HS-5 (cell line): ENCODE measurements at regions not wholly inside any gene's neighbourhood (a gene's known extent, or its start where the extent isn't known, plus 50 kb on each side); places are given as distances from the start of the nearest gene placed in this dataset.

Source experiments
- DNase-seq: peaks from one replicate; pipeline ENCODE4 v3.0.0-alpha.2; 2012; ENCODE audit warnings: low read depth

DNA sequence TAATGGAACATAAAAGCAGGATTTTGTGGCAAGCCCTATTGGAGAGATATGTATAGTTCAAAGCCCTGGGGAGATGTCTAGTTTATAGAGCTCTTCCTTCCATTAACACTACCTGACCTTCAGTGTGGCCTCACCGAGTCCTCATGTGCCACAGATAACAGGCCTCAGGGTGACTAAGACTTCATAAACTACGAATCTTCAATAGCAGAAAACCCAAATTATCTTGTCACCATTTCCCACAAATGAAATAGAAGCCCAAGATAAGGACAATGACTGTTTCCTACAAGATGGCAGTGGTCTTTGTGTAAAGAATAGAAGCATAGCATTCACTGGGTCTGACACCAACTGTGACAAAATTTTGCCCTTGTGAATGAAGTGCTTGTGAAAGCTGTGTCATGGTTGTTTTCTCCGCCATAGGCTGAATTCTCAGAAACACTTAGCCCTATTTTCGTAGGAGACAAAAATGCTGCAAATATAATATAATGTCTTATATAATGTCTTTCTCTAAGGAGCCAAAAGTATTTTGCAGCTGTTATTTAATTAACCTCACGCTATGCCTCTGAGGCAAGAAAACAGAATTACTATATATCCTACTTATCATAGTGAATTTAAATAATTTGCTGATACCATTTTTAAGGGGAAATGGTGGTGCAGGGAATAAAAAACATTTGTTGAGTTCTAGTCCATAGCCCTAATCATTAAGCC is 136.7 kb upstream of the CWC22 start:
- no peak for DNase-seq

DNA sequence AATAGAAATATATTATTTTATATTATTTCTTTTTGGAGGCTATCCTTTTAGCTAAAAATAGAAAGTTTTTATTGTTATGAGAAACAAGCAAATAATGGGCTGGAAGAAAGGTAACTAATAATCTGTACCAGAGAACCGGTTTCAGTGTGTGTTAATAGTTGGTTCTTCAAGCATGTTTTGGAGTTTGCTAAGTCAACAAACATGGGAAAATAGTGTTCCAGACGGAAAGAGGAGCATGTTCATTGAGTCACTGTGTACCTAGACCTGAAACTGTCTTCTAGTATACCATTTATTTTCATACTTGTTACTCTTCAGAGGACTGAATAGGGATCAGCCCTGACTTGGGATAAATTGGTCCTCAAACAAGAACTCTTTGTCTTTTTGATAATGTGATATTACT is 134.5 kb upstream of the CWC22 start:
- DNase-seq, result no peak

DNA sequence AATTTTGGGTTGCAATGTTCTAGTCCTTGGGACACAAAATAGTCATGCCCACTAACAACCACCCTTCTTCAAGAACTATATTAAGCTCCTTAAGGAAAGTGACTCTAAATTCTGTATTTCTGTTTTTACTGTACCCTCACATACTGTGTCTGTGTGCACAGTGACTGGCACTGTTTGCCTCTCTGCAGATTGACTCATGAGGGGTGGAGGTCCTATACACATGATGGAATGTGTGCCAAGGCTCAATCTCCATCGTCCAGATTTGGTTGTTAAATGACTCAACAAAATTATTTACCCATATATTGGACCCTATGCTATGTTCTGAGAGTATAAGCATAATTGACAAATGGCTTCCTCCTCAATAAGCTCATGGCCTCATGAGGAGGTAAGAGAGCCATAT is 126.6 kb upstream of the CWC22 start:
- DNase-seq, result no peak

DNA sequence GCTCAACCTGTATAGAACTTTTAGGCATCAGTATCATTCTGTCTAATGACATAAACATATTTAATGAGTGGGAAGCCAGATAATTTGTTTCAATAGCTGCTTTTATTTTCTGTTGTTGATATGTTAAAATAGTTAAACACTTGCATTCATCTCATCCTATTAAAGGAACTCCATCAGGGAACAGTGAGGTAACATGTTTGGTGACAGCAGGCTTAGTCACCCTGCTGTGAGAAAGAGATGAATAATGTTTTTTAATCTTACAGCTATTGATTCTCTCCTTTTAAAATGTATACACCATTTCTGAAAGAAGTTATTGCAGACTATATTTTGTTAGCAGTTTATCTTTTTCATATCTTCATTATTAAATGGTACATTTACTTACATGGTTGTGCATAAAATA is 123.3 kb upstream of the CWC22 start:
- peak; percentile 33 for DNase-seq

DNA sequence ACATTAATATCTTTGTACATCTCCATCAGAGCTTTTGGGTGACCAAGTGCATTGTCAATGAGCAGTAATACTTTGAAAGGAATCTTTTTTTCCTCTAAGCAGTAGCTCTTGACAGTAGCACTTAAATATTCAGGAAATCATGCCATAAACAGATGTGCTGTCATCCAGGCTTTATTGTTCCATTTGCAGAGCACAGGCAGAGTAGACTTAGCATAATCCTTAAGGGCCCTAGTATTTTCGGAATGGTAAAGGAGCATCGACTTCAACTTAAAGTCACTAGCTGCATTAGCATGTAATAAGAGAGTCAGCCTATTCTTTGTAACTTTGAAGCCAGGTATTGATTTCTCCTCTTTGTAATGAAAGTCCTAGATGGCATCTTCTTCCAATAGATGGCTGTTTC is 121.8 kb upstream of the CWC22 start:
- DNase-seq, result no peak

DNA sequence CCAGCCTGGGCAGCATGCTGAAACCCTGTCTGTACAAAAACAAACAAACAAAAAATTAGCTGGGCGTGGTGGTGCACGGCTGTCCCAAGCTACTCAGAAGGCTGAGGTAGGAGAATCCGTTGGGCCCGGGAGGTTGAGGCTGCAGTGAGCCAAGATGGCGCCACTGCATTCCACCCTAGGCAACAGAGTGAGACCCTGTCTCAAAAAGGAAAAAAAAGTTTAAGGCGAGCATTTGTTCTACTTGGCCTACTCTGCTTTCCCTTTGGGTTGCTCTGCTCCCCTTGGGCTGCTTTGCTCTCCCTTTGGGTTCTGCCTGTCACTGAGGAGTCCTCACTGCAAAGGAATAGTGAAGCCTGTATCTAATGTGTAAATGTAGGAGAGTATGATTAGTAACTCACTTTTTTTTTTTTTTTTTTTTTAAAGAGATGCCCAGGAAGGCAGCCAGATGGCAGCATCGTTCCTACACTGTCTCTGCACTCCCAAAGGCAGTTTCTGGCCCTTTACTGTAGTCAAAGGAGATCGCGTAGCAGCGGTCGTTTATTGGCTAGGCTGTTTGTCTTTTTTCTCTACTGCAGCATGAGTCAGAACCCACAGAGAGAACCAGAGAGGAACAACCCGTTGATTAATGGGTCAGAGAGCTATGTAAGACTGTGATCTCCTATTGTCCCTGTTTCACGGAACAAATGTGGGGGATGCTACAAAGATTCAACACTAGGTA is 118.3 kb upstream of the CWC22 start:
- DNase-seq, result peak; percentile 85

DNA sequence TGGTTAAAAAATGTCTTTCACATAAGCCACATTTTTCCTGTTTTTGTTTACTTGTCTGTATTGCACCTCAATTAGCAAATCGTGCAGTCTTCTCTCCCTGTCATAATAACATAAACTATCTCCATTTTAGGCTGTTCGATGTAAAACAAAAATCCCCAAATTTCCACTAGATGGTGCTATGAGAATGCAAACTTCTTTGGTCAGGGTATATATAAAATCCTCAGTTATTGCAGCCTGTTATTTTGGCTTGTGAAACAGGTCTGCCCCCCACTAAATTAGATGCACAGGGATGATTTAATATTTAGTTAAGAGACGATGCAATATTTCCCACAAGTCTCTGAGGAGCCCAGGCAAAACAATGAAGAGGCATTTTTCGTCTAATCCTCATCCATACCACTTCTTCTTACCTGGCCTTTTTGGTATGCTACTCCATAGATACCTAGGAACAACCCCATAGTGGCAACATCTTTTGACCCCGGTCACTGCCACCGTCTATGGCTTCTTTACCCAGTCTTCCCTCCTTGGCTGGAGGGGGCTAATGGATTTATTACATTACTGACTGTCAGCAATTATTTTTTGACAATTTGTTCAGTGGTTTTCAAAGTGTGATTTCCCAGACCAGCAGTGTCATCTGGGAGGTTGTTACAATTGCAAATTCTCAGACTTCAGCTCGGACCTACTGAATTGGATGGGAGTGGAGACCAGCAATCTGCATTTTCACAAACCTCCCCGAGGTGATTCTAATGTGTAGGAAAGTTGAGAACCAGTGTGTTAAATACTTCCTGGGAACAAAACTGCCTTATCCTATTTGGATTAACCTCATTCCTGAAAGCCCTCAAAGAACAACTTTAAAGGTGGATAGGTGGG is 117.4 kb upstream of the CWC22 start:
- peak; percentile 55 for DNase-seq

DNA sequence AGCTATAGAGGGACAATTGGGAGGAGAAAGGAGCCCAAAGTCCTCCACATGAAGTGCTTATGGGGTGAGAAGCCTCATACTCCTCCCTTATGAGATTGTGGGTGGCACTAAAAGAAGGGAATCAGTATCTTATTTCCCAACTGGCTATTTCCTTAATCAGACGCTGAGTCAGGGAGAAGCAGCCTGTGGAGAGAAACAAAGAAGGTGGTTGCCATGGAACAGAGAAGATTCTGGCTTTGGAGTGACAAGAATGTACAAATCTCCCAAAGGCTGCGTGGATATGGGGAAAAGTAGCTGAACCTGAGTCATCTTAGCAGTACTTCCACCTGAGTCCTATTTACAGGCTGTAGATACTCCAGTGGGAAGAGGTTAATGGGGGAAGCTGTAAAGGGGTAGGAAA is 115.8 kb upstream of the CWC22 start:
- DNase-seq, result no peak

DNA sequence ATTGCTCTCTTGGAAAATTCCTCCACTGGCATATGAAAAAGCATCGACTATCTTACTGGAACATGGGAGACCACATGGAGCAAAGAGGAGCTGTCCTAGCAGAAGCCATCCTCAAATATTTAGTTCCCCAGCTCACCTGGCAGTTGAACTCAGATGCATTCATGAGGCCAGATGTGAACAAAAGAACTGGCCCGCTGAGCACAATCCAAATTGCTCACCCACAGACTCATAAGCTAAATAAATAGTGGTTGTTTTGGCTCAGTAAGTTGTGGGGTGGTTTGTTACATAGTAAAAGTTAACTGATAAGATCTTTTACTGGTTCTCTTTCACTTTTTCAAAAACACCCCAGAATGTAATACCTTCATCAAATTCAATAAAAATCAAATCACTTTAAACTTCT is 108.6 kb upstream of the CWC22 start:
- DNase-seq, result no peak

DNA sequence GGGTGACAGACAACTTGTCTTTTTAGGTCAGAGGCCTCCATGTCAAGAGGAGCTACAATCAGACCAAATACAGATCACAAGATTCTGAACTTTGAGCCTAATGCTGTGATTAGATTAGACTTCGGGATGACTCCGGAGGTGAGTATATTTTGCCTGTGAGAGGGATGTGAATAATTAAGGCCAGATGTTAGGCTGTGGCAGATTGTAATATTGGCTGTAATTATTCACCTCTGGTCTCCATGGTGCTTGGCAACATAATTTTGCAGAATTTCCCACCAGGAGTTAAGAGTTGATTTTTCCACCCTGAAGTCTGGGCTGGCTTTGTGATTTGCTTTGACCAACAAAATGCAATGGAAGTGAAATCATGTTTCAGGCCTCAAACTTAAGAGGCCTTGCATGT is 108.2 kb upstream of the CWC22 start:
- no peak for DNase-seq

DNA sequence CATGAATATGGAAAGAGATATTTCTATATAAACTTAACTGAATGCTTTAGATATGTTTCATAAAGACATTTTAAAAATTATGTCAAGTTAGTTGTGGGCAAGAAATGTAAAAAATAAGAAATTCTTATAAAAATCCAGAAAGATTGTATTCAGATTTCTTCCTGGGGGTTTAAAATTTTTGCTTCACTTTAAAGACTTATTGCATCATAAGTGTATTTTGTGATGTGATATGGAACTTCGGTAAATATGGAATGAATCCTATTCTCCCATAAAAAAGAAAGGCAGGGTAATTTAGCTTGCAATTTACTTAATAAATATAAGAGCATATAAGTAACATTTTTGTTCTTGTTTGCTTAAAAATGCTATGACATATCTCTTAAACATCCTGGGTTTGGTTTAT is 104.8 kb upstream of the CWC22 start:
- no peak for DNase-seq

DNA sequence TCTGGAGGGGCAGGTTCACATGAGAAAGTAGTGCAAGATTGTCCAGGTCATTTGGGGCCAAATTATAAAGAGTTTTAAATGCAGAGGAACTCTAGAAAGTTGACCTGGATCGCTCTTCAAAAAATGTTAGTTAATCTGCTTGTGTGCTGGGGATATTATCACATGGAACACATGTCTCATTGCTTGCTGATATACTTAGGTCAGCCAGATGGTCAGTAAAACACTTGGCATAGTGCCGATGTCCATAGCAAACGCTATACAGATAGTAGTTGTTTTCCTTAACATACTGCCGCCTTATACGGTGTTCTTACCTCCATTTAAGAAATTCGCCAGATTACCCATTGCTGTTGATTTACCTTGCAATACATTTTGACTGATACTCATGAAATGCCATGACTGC is 103.4 kb upstream of the CWC22 start:
- no peak for DNase-seq

DNA sequence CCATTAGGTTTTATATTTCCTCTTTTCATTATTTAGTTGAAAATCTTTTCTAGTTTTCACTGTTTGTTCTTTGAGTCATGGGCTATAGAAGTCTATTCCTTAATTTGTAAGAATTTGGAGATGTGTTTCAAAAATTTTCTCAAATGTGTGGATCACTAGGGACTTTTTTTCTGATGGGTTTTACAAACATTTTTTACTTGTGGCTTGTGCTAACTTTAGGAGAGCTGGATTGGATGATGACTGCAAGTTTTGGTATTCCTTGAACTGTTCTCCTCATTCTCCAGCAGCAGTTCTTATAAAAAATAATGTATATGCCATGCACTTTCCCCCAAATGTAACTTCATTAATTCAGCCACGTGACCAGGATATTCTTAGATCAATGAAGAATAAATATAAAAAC is 94.7 kb upstream of the CWC22 start:
- DNase-seq, result no peak

DNA sequence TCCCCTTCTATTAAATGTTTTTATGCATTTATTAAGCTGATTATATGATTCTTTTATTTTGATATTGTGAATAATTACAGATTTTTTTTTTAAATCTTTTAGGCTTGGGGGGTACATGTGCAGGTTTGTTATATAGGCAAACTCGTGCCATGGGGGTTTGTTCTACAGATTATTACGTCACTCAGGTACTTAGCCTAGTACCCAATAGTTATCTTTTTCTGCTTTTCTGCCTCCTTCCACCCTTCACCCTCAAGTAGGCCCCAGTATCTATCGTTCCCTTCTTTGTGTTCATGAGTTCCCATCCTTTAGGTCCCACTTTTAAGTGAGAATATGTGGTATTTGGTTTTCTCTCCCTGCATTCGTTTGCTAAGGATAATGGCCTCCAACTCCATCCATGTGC is 92.2 kb upstream of the CWC22 start:
- DNase-seq, result no peak

DNA sequence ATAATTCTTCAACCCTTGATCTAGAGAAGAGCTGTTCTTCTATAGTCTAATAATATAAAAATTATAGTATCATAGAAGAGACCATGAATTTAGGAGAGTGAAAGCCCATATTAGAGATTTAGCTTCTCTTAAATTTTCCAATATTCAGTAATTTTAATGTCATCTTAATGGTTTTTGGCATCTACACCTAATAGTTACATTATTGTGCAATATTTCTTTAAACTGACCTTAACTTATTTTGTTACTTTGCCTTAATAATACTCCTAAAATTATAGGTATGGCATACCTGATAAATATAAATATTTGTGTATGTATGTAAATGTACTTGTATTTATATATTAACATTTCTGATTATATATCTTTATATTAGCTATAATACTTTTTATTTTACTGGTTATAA is 78.0 kb upstream of the CWC22 start:
- DNase-seq, result no peak

DNA sequence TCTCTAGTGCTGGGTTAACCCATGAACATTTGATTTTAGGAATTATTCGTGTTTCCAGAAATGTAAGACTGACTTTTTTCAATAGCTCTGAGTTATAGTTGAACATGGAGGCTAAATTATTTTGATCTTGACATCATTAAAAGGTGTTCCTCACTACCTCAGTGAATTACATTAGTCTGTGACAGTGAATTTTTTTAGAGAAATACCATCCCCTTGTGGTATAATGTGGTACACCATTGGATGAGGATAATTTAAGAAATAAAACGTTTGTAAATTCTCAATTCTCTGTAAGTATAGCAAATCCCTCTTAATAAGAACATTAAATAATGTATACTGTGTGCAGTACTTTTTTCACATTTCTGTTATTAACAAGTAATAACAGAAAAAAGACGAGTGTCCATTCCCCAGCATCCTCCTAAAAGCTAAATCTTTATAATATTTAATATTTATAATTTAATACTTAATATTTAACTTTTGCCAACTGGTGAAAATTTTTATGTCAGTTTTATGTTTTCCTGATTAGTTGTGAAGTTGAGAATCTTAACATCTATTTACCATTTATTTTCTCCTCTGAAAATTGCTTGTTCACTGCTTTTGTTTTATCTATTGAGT is 70.3 kb upstream of the CWC22 start:
- DNase-seq, result peak; percentile 16

DNA sequence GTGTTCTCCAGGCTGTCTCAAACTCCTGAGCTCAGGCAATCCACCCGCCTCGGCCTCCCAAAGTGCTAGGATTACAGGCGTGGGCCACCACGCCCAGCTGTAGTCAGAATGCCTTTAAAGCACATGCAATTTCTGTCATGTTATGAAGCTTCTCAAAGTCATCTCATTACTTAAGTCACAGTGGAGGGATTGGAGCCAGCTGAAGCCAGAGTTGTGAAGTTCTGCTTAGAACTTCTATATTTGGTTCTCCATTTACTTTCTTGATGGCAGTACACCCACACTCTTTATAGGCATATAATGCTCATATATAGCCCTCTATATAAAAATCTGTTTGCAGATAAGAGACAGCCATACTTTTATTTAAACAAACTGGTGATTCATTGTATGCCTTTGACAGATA is 68.8 kb upstream of the CWC22 start:
- DNase-seq, result no peak

DNA sequence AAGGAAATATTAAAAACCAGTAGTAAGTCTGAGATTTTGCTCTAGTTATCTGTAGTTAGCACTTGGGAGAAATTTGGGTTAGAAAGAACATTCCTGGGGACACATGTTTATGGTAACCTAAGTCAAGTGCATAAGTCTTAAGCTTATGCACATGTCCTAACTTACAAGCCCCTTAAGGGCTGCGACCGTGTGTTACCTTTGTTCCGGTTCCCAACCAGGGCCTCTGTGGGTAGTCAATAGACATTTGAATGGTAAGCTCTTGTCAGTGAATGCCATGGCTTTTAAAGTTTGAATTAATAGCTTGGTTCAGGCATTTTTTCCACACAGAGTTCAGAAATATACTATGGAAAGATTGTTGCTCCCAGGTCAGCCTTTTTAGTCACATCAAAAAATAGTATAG is 64.7 kb upstream of the CWC22 start:
- DNase-seq, result no peak

DNA sequence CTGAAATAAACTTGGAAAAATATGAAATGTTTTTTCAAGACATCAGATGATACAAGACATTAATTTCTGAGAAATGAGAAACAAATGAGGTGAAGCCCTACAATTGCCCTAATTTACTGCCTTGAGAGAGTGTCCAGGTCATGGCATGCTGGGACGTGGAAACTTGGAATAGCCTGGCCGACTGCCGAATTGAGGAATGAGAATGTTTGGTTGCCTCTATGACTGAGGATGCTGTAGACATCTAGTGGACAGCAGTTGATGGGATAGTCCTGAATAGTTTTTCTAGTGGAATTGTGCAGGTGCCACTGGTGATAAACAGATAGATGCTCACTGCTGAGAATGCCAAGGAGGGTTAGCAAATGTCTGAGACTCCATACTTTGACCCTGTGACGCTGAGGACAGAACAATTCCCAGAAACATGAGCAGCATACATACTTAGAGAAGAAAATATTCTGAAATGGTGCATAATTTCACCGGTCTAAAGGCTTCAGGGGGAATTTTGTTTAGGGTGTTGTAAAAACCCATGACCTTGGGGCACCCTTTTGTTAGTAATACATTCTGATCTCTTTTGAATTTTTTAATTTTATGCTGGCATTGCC is 56.5 kb upstream of the CWC22 start:
- DNase-seq, result no peak

DNA sequence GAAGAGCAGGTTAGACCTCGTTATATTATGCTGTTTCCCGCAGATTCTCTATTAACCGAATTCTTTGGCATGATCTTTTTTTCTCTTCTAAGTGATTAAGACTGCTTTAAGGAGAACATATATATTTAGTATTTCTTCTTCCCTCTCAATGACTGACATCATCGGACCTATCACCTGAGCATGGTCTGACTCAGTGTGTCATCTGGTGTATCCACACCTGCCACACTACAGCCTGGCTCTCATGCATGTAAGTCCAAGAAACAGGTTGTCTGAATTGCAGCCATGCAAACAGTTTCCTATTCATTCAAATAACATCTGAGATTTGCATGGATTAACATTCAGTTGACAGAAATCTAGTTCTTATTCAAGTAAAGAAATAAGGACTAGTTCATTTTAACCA is 55.1 kb upstream of the CWC22 start:
- DNase-seq, result no peak

DNA sequence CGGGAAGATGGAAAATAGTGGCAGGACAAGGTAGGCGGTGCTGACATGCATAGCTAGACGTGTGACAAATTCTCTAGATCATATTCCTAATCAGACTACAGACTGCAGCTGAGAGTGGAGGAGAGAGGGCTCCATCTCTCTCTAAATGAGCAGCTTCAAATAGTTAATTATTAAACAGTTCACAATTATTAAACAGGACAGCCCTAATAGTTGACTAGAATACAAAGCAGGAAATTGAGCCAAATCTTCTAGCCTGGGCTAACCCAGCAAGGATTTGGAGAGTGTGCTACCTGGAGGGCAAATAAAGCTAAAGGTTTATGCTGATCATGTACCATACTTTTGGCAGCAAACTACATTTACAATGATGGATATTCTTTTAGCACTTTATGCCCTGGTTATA is 54.4 kb upstream of the CWC22 start:
- DNase-seq, result no peak

DNA sequence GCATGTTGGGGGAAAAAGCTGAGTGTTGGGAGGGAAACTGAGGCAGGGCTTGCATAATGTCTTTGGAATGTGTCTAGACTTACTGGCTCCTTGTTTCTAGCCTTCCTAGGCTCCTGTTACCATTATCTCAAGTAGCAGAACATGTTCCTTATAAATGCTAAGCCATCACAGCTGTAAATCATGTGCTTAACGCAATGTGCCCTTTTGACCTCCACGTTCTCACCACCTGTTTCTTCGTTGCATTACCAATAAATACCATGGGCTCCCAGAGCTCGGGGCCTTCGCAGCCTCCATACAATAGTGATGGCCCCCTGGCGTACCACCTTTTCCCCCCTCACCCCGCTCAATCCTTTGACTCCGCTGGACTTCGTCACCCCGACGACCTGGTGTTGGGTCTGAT is 54.0 kb upstream of the CWC22 start:
- no peak for DNase-seq
